ENCODE measurements at regions not wholly inside any gene's neighbourhood (a gene's known extent, or its start where the extent isn't known, plus 50 kb on each side); places are given as distances from the start of the nearest gene placed in this dataset.

- no peak for DNase-seq
Observed at GRCh38 chr16:79809376-79809775, 208.8 kb upstream of the MAF start.

- no peak for DNase-seq
Observed at GRCh38 chr16:79808731-79809130, 208.2 kb upstream of the MAF start.

- no peak for DNase-seq
Observed at GRCh38 chr16:79806757-79807156, 206.2 kb upstream of the MAF start.

GRCh38 chr16:79805621-79806020 lies 205.1 kb upstream of the MAF start:
- no peak for DNase-seq

- no peak for DNase-seq
Observed at GRCh38 chr16:79801646-79802045, 201.1 kb upstream of the MAF start.

GRCh38 chr16:79800016-79800608 lies 199.6 kb upstream of the MAF start:
- DNase-seq: no peak

GRCh38 chr16:79798416-79799053 lies 198.0 kb upstream of the MAF start:
- DNase-seq: no peak

GRCh38 chr16:79797486-79797885 lies 196.9 kb upstream of the MAF start:
- no peak for DNase-seq

- no peak for DNase-seq
Observed at GRCh38 chr16:79795556-79795955, 195.0 kb upstream of the MAF start.

GRCh38 chr16:79794941-79795340 lies 194.4 kb upstream of the MAF start:
- DNase-seq: no peak

GRCh38 chr16:79792664-79793351 lies 192.3 kb upstream of the MAF start:
- no peak for DNase-seq

GRCh38 chr16:79792076-79792475 lies 191.5 kb upstream of the MAF start:
- DNase-seq: no peak

GRCh38 chr16:79790854-79791253 lies 190.3 kb upstream of the MAF start:
- DNase-seq: no peak

GRCh38 chr16:79788949-79789348 lies 188.4 kb upstream of the MAF start:
- no peak for DNase-seq

GRCh38 chr16:79786389-79786788 lies 185.9 kb upstream of the MAF start:
- DNase-seq: no peak

GRCh38 chr16:79784007-79784406 lies 183.5 kb upstream of the MAF start:
- DNase-seq: no peak

GRCh38 chr16:79777679-79778078 lies 177.1 kb upstream of the MAF start:
- DNase-seq: no peak

- no peak for DNase-seq
Observed at GRCh38 chr16:79776243-79776847, 175.8 kb upstream of the MAF start.

GRCh38 chr16:79772784-79773183 lies 172.2 kb upstream of the MAF start:
- no peak for DNase-seq

GRCh38 chr16:79772048-79772447 lies 171.5 kb upstream of the MAF start:
- no peak for DNase-seq

GRCh38 chr16:79770244-79771064 lies 169.9 kb upstream of the MAF start:
- peak; percentile 77 for DNase-seq

GRCh38 chr16:79769928-79770243 lies 169.3 kb upstream of the MAF start:
- no peak for DNase-seq

GRCh38 chr16:79769270-79769927 lies 168.9 kb upstream of the MAF start:
- no peak for DNase-seq
